Mesothelial cell of epicardium (in vitro differentiated cells): ENCODE measurements at regions not wholly inside any gene's neighbourhood (a gene's known extent, or its start where the extent isn't known, plus 50 kb on each side); places are given as distances from the start of the nearest gene placed in this dataset.

Experiments
- DNase-seq, 2 experiments: peaks; one replicate each; pipeline ENCODE4 v3.0.0; 2021; ENCODE audit warnings: low spot score in 2 of 2; ENCODE audit not compliant: unreplicated experiment in 2 of 2
- H3K27ac Mint-ChIP-seq: 2 replicates; pipeline ENCODE4 v1.8.0; 2021; ENCODE audit warnings: mixed read lengths
- H3K27me3 Mint-ChIP-seq: 2 replicates; pipeline ENCODE4 v1.8.0; 2021; ENCODE audit warnings: low read depth, mixed read lengths
- H3K36me3 Mint-ChIP-seq: 2 replicates; pipeline ENCODE4 v1.8.0; 2021; ENCODE audit warnings: mixed read lengths
- H3K4me1 Mint-ChIP-seq: 2 replicates; pipeline ENCODE4 v1.8.0; 2021; ENCODE audit warnings: mixed read lengths
- H3K4me3 Mint-ChIP-seq: 2 replicates; pipeline ENCODE4 v1.8.0; 2021; ENCODE audit warnings: mild to moderate bottlenecking, moderate library complexity, mixed read lengths
- H3K9me3 Mint-ChIP-seq: 2 replicates; pipeline ENCODE4 v1.8.0; 2021; ENCODE audit warnings: mixed read lengths
- TF ChIP-seq, protein P1 (sequence below): fragments of 200-600 bp; sonication (generic); IDR thresholded peaks from one replicate; pipeline ENCODE4 v1.5.0; 2021; ENCODE audit warnings: antibody characterized with exemption; ENCODE audit not compliant: unreplicated experiment

DNA sequence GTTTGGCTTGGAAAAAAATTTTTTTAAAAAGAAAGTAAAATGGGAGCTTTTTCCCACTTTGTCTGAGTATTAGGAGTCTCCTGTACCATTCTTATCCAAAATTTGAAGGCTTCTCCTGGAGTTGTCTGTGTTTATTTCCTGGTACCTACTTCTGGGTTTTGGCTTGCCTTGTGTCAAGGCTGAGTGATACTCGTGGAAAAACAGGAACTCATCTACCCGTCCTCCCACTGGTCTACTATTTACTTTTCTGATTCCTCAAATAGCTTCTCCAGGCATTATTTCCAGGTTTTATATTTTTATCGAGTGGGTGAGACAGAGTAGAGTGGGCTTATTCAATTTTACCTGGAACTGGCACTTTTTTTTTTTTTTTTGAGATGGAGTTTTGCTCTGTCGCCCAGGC, 99.4 kb downstream of the RMI1 start:
- Mint-ChIP-seq H3K4me3 (no peak overlapping the region), H3K36me3 (no peaks in the 10 kb centered on the region), H3K27me3 (peaks cover 13% of the 10 kb centered on the region), H3K9me3 (peaks cover 9% of the 10 kb centered on the region), H3K27ac (no peak overlapping the region), H3K4me1 (no peaks in the 10 kb centered on the region)
- no peak for DNase-seq
- TF ChIP-seq, protein P1, sequence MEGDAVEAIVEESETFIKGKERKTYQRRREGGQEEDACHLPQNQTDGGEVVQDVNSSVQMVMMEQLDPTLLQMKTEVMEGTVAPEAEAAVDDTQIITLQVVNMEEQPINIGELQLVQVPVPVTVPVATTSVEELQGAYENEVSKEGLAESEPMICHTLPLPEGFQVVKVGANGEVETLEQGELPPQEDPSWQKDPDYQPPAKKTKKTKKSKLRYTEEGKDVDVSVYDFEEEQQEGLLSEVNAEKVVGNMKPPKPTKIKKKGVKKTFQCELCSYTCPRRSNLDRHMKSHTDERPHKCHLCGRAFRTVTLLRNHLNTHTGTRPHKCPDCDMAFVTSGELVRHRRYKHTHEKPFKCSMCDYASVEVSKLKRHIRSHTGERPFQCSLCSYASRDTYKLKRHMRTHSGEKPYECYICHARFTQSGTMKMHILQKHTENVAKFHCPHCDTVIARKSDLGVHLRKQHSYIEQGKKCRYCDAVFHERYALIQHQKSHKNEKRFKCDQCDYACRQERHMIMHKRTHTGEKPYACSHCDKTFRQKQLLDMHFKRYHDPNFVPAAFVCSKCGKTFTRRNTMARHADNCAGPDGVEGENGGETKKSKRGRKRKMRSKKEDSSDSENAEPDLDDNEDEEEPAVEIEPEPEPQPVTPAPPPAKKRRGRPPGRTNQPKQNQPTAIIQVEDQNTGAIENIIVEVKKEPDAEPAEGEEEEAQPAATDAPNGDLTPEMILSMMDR: no peak

GRCh38 chr9:84101964-84102632, 121.5 kb downstream of the RMI1 start:
- peaks cover 67% of the 10 kb centered on the region for H3K27me3 Mint-ChIP-seq
- no peak for DNase-seq
- TF ChIP-seq, protein P1: no peak
- peak overlapping the region; percentile 56 for H3K4me3 Mint-ChIP-seq
- H3K9me3 Mint-ChIP-seq: no peaks in the 10 kb centered on the region
- no peak overlapping the region for H3K27ac Mint-ChIP-seq
- peaks cover 3% of the 10 kb centered on the region for H3K4me1 Mint-ChIP-seq
- no peaks in the 10 kb centered on the region for H3K36me3 Mint-ChIP-seq

DNA sequence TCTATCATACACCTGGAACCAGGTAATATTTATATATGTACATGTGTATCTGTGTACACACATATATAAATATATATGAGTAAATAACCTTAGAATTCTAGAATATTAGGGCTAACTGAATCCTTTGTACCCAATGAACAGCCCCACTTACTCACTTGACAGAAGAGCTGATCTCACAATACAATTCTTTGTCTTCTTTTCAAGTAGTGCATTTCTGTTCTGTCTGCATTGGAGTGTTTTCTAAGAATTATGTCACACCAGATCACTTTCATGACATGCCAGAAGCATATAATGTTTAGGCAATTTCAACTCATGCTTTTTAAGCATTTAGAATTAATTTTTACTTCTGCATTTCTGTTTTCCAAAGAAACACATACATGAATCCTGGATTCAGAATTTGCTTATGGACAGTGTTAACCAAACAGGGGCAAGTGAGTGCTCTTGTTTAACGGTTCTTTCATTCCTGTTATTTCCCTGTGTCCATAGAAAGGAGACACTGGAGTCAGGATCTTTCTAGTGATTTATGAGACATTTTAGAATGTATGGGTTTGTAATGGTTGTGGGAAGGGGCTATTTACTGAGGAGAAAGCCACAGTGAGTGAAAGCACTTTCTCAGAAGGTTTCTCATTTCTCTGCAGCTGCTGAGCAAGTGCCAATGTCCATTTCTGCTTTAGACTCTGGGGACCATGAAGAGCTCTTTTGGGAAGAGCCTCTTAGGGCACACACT, 123.2 kb downstream of the RMI1 start:
- Mint-ChIP-seq H3K27me3 (peaks cover 82% of the 10 kb centered on the region), H3K9me3 (no peaks in the 10 kb centered on the region), H3K4me1 (peaks cover 3% of the 10 kb centered on the region), H3K27ac (no peak overlapping the region), H3K36me3 (no peaks in the 10 kb centered on the region), H3K4me3 (no peak overlapping the region)
- DNase-seq: no peak
- TF ChIP-seq, protein P1: no peak

DNA sequence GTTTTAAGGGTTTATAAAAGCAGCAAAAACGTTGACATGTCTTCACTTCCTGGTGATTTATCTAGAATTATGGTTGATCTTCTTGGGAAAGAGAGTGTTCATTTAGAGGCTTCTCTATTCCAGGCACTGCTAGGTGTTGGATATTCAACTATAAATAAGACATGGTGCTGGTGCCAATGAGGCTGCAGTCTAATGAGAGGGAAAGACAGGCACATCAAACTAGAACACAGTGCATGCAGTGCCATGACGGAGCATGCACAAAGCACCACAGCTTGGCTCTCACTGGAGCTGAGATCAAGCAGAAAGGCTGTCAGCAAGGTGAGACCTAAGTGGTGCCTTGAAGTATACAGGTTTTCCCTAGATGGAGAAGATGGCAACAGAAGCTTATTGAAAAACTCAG, 126.5 kb downstream of the RMI1 start:
- Mint-ChIP-seq H3K4me3 (no peak overlapping the region), H3K27ac (no peak overlapping the region), H3K36me3 (no peaks in the 10 kb centered on the region), H3K9me3 (no peaks in the 10 kb centered on the region), H3K4me1 (peaks cover 5% of the 10 kb centered on the region), H3K27me3 (peaks cover 64% of the 10 kb centered on the region)
- DNase-seq: no peak
- TF ChIP-seq, protein P1: no peak

- TF ChIP-seq, protein P1: no peak
- no peak overlapping the region for H3K4me3 Mint-ChIP-seq
- H3K9me3 Mint-ChIP-seq: peaks cover 6% of the 10 kb centered on the region
- no peak overlapping the region for H3K27ac Mint-ChIP-seq
- DNase-seq: no peak
- peaks cover 57% of the 10 kb centered on the region for H3K27me3 Mint-ChIP-seq
- no peaks in the 10 kb centered on the region for H3K36me3 Mint-ChIP-seq
- H3K4me1 Mint-ChIP-seq: peaks cover 3% of the 10 kb centered on the region
These were observed 127.4 kb downstream of the RMI1 start for GRCh38 chr9:84107995-84108394.
